HG03039 (cell line): ENCODE measurements at regions not wholly inside any gene's neighbourhood (a gene's known extent, or its start where the extent isn't known, plus 50 kb on each side); places are given as distances from the start of the nearest gene placed in this dataset.
"Not testable (repeated sequence)": the region's sequence is repeated elsewhere in the genome, so short reads cannot be mapped to it uniquely, and the experiment has no call there.

Source experiments
- ATAC-seq: cut with Tn5 transposase; IDR thresholded peaks from one replicate; pipeline ENCODE4 v1.9.1; 2021; ENCODE audit warnings: mild to moderate bottlenecking, moderate library complexity; ENCODE audit not compliant: unreplicated experiment

GRCh38 chr7:115574681-115575291 lies 455.8 kb downstream of the TFEC start:
- no peak for ATAC-seq

GRCh38 chr7:115572111-115572510 lies 458.5 kb downstream of the TFEC start:
- ATAC-seq, result no peak

- ATAC-seq, result no peak
Observed at GRCh38 chr7:115561335-115562110, 469.0 kb downstream of the TFEC start.

GRCh38 chr7:115559877-115560276 lies 470.7 kb downstream of the TFEC start:
- no peak for ATAC-seq

GRCh38 chr7:115558161-115558560 lies 472.4 kb downstream of the TFEC start:
- ATAC-seq, result no peak

- not testable (repeated sequence) for ATAC-seq
Observed at GRCh38 chr7:115557296-115557695, 473.3 kb downstream of the TFEC start.

GRCh38 chr7:115552766-115553165 lies 477.8 kb downstream of the TFEC start:
- no peak for ATAC-seq

- no peak for ATAC-seq
Observed at GRCh38 chr7:115549910-115550309, 480.7 kb downstream of the TFEC start.

GRCh38 chr7:115548756-115549155 lies 481.8 kb downstream of the TFEC start:
- ATAC-seq, result no peak

GRCh38 chr7:115546790-115547189 lies 483.8 kb downstream of the TFEC start:
- no peak for ATAC-seq

GRCh38 chr7:115533785-115534184 lies 496.8 kb downstream of the TFEC start:
- ATAC-seq, result no peak

GRCh38 chr7:115526278-115526677 lies 504.3 kb downstream of the TFEC start:
- no peak for ATAC-seq

- no peak for ATAC-seq
Observed at GRCh38 chr7:115522174-115522573, 508.4 kb downstream of the TFEC start.

GRCh38 chr7:115516341-115516740 lies 514.2 kb downstream of the TFEC start:
- no peak for ATAC-seq

- no peak for ATAC-seq
Observed at GRCh38 chr7:115511330-115511729, 519.2 kb downstream of the TFEC start.

GRCh38 chr7:115505136-115505535 lies 525.4 kb downstream of the TFEC start:
- ATAC-seq, result no peak

- ATAC-seq, result no peak
Observed at GRCh38 chr7:115499956-115500355, 530.6 kb downstream of the TFEC start.

- ATAC-seq, result no peak
Observed at GRCh38 chr7:115496006-115496405, 534.6 kb downstream of the TFEC start.

- ATAC-seq, result no peak
Observed at GRCh38 chr7:115494529-115495147, 535.9 kb downstream of the TFEC start.

- no peak for ATAC-seq
Observed at GRCh38 chr7:115493381-115493780, 537.2 kb downstream of the TFEC start.

- ATAC-seq, result no peak
Observed at GRCh38 chr7:115491744-115492380, 538.7 kb downstream of the TFEC start.

- ATAC-seq, result no peak
Observed at GRCh38 chr7:115479448-115479847, 551.1 kb downstream of the TFEC start.
